ENCODE measurements at regions not wholly inside any gene's neighbourhood (a gene's known extent, or its start where the extent isn't known, plus 50 kb on each side); places are given as distances from the start of the nearest gene placed in this dataset.

DNA sequence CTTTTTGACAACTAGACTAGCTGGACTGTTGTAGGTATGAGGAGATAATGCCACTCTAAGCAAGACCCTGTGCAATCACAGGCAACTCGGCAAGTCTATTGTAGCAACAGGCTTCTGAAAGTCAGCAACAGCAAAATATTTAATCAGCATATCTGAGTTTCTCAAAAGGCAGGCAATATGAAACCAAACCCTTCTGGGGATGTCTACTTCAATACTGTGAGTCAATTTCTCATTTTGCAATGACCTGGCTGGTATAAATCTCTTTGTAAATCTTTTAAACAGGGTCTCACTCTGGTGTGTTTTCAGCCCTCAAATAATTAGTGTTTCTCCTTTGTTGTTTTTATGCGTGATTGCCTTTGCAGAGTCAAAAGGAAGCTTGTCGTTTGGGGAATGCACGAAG is 1044.5 kb downstream of the NTRK3 start:
- TF ChIP-seq, protein P1, sequence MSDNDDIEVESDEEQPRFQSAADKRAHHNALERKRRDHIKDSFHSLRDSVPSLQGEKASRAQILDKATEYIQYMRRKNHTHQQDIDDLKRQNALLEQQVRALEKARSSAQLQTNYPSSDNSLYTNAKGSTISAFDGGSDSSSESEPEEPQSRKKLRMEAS (IDR thresholded peaks at IDR 0.05): no peak
- no peak for TF ChIP-seq JUND (IDR thresholded peaks at IDR 0.05)
- no peak for TF ChIP-seq CTCF (IDR thresholded peaks at IDR 0.05 in 2 of 3, conservative IDR thresholded peaks at IDR 0.05 in 1 of 3; ENCODE audit: borderline replicate concordance in 1 of 3, insufficient read depth in 1 of 3, low read depth in 2 of 3, low read length in 2 of 3)
- TF ChIP-seq POLR2A (IDR thresholded peaks at IDR 0.05; ENCODE audit: borderline replicate concordance, extremely low read depth, insufficient read depth, insufficient read length): no peak
- no peak for TF ChIP-seq EGR1 (IDR thresholded peaks at IDR 0.05; ENCODE audit: low read depth)
- TF ChIP-seq CEBPB (IDR thresholded peaks at IDR 0.05; ENCODE audit: low read depth): no peak
- TF ChIP-seq POLR2AphosphoS5 (IDR thresholded peaks at IDR 0.05; ENCODE audit: low read depth, low read length): no peak
- TF ChIP-seq RAD21 (IDR thresholded peaks at IDR 0.05; ENCODE audit: low read depth): no peak
- no peak for TF ChIP-seq EZH2 (IDR thresholded peaks at IDR 0.05)
- no peak for TF ChIP-seq ELF1 (IDR thresholded peaks at IDR 0.05; ENCODE audit: borderline replicate concordance, low read depth)
- no peak for TF ChIP-seq YY1 (IDR thresholded peaks at IDR 0.05; ENCODE audit: extremely low read depth, insufficient replicate concordance, low read depth, low read length)
